ENCODE measurements at regions not wholly inside any gene's neighbourhood (a gene's known extent, or its start where the extent isn't known, plus 50 kb on each side); places are given as distances from the start of the nearest gene placed in this dataset.

GRCh38 chr3:159600291-159600690 lies 388.3 kb upstream of the IL12A start:
- Histone ChIP-seq H3K4me3 (ENCODE audit: low read depth, low read length) (no peak overlapping the region), H3K36me3 (ENCODE audit: control insufficient read depth, insufficient read depth, low read length) (no peaks in the 10 kb centered on the region), H3K9me3 (peaks cover 9% of the 10 kb centered on the region), H3K27me3 (replicated peaks; ENCODE audit: control insufficient read depth, insufficient read depth, low read length) (no peaks in the 10 kb centered on the region), H3K4me1 (no peaks in the 10 kb centered on the region)
- no peaks in the 10 kb centered on the region for H3K36me3 Mint-ChIP-seq (ENCODE audit: insufficient read depth, unreplicated experiment)
- ChIA-PET POLR2A (no interaction called here), CTCF (no interaction called here)
- BruUV-seq (replicated peaks), result no TSS peak
- no peaks in the 10 kb centered on the region for H3K9me3 Mint-ChIP-seq (ENCODE audit: unreplicated experiment)
- DNase-seq, result no peak
- no peak overlapping the region for H3K4me3 Mint-ChIP-seq (ENCODE audit: unreplicated experiment)
- intact Hi-C loops (cut with micrococcal nuclease; ENCODE audit: unreplicated experiment), result no loop called here
- H3K4me1 Mint-ChIP-seq (ENCODE audit: low read depth, unreplicated experiment), result no peaks in the 10 kb centered on the region
- no peak overlapping the region for H3K27ac Mint-ChIP-seq (ENCODE audit: unreplicated experiment)
- TF ChIP-seq CTCF (IDR thresholded peaks at IDR 0.05; ENCODE audit: insufficient read depth in 1 of 2, low read depth in 1 of 2, low read length in 1 of 2, severe bottlenecking in 1 of 2, unreplicated experiment in 1 of 2), result no peak
- peaks cover 2% of the 10 kb centered on the region for H3K27me3 Mint-ChIP-seq (ENCODE audit: insufficient read depth, unreplicated experiment)

GRCh38 chr3:159604151-159604581 lies 384.5 kb upstream of the IL12A start:
- Mint-ChIP-seq H3K27ac (ENCODE audit: unreplicated experiment) (no peak overlapping the region), H3K9me3 (ENCODE audit: unreplicated experiment) (no peaks in the 10 kb centered on the region), H3K4me1 (ENCODE audit: low read depth, unreplicated experiment) (no peaks in the 10 kb centered on the region), H3K4me3 (ENCODE audit: unreplicated experiment) (no peak overlapping the region), H3K36me3 (ENCODE audit: insufficient read depth, unreplicated experiment) (no peaks in the 10 kb centered on the region), H3K27me3 (ENCODE audit: insufficient read depth, unreplicated experiment) (peaks cover 2% of the 10 kb centered on the region)
- no peaks in the 10 kb centered on the region for H3K27me3 ChIP-seq (replicated peaks; ENCODE audit: control insufficient read depth, insufficient read depth, low read length)
- H3K4me3 ChIP-seq (ENCODE audit: low read depth, low read length), result no peak overlapping the region
- CTCF ChIA-PET, result no interaction called here
- H3K9me3 ChIP-seq, result peaks cover 9% of the 10 kb centered on the region
- DNase-seq, result no peak
- H3K4me1 ChIP-seq, result no peaks in the 10 kb centered on the region
- intact Hi-C loops (cut with micrococcal nuclease; ENCODE audit: unreplicated experiment), result no loop called here
- no TSS peak for BruUV-seq (replicated peaks)
- no peaks in the 10 kb centered on the region for H3K36me3 ChIP-seq (ENCODE audit: control insufficient read depth, insufficient read depth, low read length)
- TF ChIP-seq CTCF (IDR thresholded peaks at IDR 0.05; ENCODE audit: insufficient read depth in 1 of 2, low read depth in 1 of 2, low read length in 1 of 2, severe bottlenecking in 1 of 2, unreplicated experiment in 1 of 2), result no peak
- POLR2A ChIA-PET, result no interaction called here

GRCh38 chr3:159605101-159605500 lies 383.5 kb upstream of the IL12A start:
- H3K27ac Mint-ChIP-seq (ENCODE audit: unreplicated experiment), result no peak overlapping the region
- Histone ChIP-seq H3K4me3 (ENCODE audit: low read depth, low read length) (no peak overlapping the region), H3K4me1 (no peaks in the 10 kb centered on the region), H3K9me3 (peaks cover 9% of the 10 kb centered on the region), H3K36me3 (ENCODE audit: control insufficient read depth, insufficient read depth, low read length) (no peaks in the 10 kb centered on the region), H3K27me3 (replicated peaks; ENCODE audit: control insufficient read depth, insufficient read depth, low read length) (no peaks in the 10 kb centered on the region)
- no peaks in the 10 kb centered on the region for H3K36me3 Mint-ChIP-seq (ENCODE audit: insufficient read depth, unreplicated experiment)
- H3K27me3 Mint-ChIP-seq (ENCODE audit: insufficient read depth, unreplicated experiment), result peaks cover 2% of the 10 kb centered on the region
- no peak for TF ChIP-seq CTCF (IDR thresholded peaks at IDR 0.05; ENCODE audit: insufficient read depth in 1 of 2, low read depth in 1 of 2, low read length in 1 of 2, severe bottlenecking in 1 of 2, unreplicated experiment in 1 of 2)
- H3K4me3 Mint-ChIP-seq (ENCODE audit: unreplicated experiment), result no peak overlapping the region
- ChIA-PET POLR2A (no interaction called here), CTCF (no interaction called here)
- H3K4me1 Mint-ChIP-seq (ENCODE audit: low read depth, unreplicated experiment), result no peaks in the 10 kb centered on the region
- no peak for DNase-seq
- no peaks in the 10 kb centered on the region for H3K9me3 Mint-ChIP-seq (ENCODE audit: unreplicated experiment)
- intact Hi-C loops (cut with micrococcal nuclease; ENCODE audit: unreplicated experiment), result no loop called here
- BruUV-seq (replicated peaks), result no TSS peak
